GM18907 (cell line): ENCODE measurements at regions not wholly inside any gene's neighbourhood (a gene's known extent, or its start where the extent isn't known, plus 50 kb on each side); places are given as distances from the start of the nearest gene placed in this dataset.
"Not testable (repeated sequence)": the region's sequence is repeated elsewhere in the genome, so short reads cannot be mapped to it uniquely, and the experiment has no call there.

Experiments
- ATAC-seq: cut with Tn5 transposase; IDR thresholded peaks from one replicate; pipeline ENCODE4 v1.9.1; 2021; ENCODE audit warnings: mild to moderate bottlenecking, moderate library complexity; ENCODE audit not compliant: unreplicated experiment

- peak; percentile 98 for ATAC-seq
Observed at GRCh38 chr4:108466936-108467902, 153.2 kb upstream of the RPL34 start.

GRCh38 chr4:108465886-108466500, 154.4 kb upstream of the RPL34 start:
- no peak for ATAC-seq

- no peak for ATAC-seq
Observed at GRCh38 chr4:108458681-108459080, 161.7 kb upstream of the RPL34 start.

- ATAC-seq: no peak
Observed at GRCh38 chr4:108454227-108454626, 166.1 kb upstream of the RPL34 start.

- ATAC-seq: no peak
Observed at GRCh38 chr4:108453366-108453765, 167.0 kb upstream of the RPL34 start.

GRCh38 chr4:108450236-108450898, 170.0 kb upstream of the RPL34 start:
- no peak for ATAC-seq

- no peak for ATAC-seq
Observed at GRCh38 chr4:108449129-108449528, 171.2 kb upstream of the RPL34 start.

- no peak for ATAC-seq
Observed at GRCh38 chr4:108446556-108446955, 173.8 kb upstream of the RPL34 start.

- no peak for ATAC-seq
Observed at GRCh38 chr4:108445716-108446115, 174.7 kb upstream of the RPL34 start.

- ATAC-seq: no peak
Observed at GRCh38 chr4:108443585-108443984, 176.8 kb upstream of the RPL34 start.

GRCh38 chr4:108433832-108434231, 186.5 kb upstream of the RPL34 start:
- ATAC-seq: no peak

GRCh38 chr4:108433394-108433793, 187.0 kb upstream of the RPL34 start:
- ATAC-seq: not testable (repeated sequence)

GRCh38 chr4:108432418-108432817, 188.0 kb upstream of the RPL34 start:
- ATAC-seq: no peak

- no peak for ATAC-seq
Observed at GRCh38 chr4:108431986-108432385, 188.4 kb upstream of the RPL34 start.

- no peak for ATAC-seq
Observed at GRCh38 chr4:108430921-108431320, 189.5 kb upstream of the RPL34 start.

GRCh38 chr4:108429662-108430061, 190.7 kb upstream of the RPL34 start:
- ATAC-seq: no peak

GRCh38 chr4:108428923-108429322, 191.5 kb upstream of the RPL34 start:
- no peak for ATAC-seq

GRCh38 chr4:108427946-108428485, 192.4 kb upstream of the RPL34 start:
- no peak for ATAC-seq

- no peak for ATAC-seq
Observed at GRCh38 chr4:108426493-108426892, 193.9 kb upstream of the RPL34 start.

- no peak for ATAC-seq
Observed at GRCh38 chr4:108425988-108426387, 194.4 kb upstream of the RPL34 start.

GRCh38 chr4:108417923-108418322, 202.5 kb upstream of the RPL34 start:
- ATAC-seq: no peak
